ENCODE measurements at regions not wholly inside any gene's neighbourhood (a gene's known extent, or its start where the extent isn't known, plus 50 kb on each side); places are given as distances from the start of the nearest gene placed in this dataset.

GRCh38 chr10:78976825-78977755 is 91.7 kb upstream of the ZMIZ1 start:
- no peak for DNase-seq

- no peak for DNase-seq
Measured at GRCh38 chr10:78979938-78980337, 88.8 kb upstream of the ZMIZ1 start.

GRCh38 chr10:78980354-78980753 is 88.4 kb upstream of the ZMIZ1 start:
- DNase-seq: no peak

GRCh38 chr10:78980815-78981214 is 88.0 kb upstream of the ZMIZ1 start:
- no peak for DNase-seq

GRCh38 chr10:78981257-78981969 is 87.4 kb upstream of the ZMIZ1 start:
- no peak for DNase-seq

- no peak for DNase-seq
Measured at GRCh38 chr10:78981970-78982281, 86.8 kb upstream of the ZMIZ1 start.

- DNase-seq: no peak
Measured at GRCh38 chr10:78982726-78983125, 86.0 kb upstream of the ZMIZ1 start.

- no peak for DNase-seq
Measured at GRCh38 chr10:78983608-78984007, 85.2 kb upstream of the ZMIZ1 start.

- DNase-seq: no peak
Measured at GRCh38 chr10:78985973-78986818, 82.6 kb upstream of the ZMIZ1 start.

- DNase-seq: no peak
Measured at GRCh38 chr10:78991187-78991586, 77.6 kb upstream of the ZMIZ1 start.

- no peak for DNase-seq
Measured at GRCh38 chr10:78992333-78992732, 76.4 kb upstream of the ZMIZ1 start.

- DNase-seq: no peak
Measured at GRCh38 chr10:78993261-78993945, 75.4 kb upstream of the ZMIZ1 start.

GRCh38 chr10:78995987-78996791 is 72.6 kb upstream of the ZMIZ1 start:
- DNase-seq: no peak

GRCh38 chr10:78996792-78997129 is 72.0 kb upstream of the ZMIZ1 start:
- DNase-seq: no peak

- DNase-seq: no peak
Measured at GRCh38 chr10:78997635-78998618, 70.8 kb upstream of the ZMIZ1 start.

GRCh38 chr10:79001082-79001885 is 67.5 kb upstream of the ZMIZ1 start:
- DNase-seq: no peak

- DNase-seq: no peak
Measured at GRCh38 chr10:79002336-79002735, 66.4 kb upstream of the ZMIZ1 start.

- no peak for DNase-seq
Measured at GRCh38 chr10:79003183-79004100, 65.3 kb upstream of the ZMIZ1 start.

- no peak for DNase-seq
Measured at GRCh38 chr10:79004311-79004710, 64.5 kb upstream of the ZMIZ1 start.

All from NCI-H187 (cell line).